Upper lobe of left lung (tissue), 4 donors: ENCODE measurements at regions not wholly inside any gene's neighbourhood (a gene's known extent, or its start where the extent isn't known, plus 50 kb on each side); places are given as distances from the start of the nearest gene placed in this dataset.

Experiments used
- EP300 ChIP-seq, 4 donors: sonication (generic); formaldehyde crosslinking; IDR thresholded peaks; one replicate each; pipeline ENCODE4 v1.5.1; 2017; ENCODE audit warnings: antibody characterized with exemption in 4 of 4, control low read depth in 2 of 4
- POLR2A ChIP-seq, 4 donors: fragments of 450-650 bp; IDR thresholded peaks; one replicate each; pipeline ENCODE4 v1.5.1; 2016 to 2017; ENCODE audit warnings: antibody characterized with exemption in 4 of 4, mild to moderate bottlenecking in 2 of 4
- POLR2AphosphoS5 ChIP-seq, 2 donors: sonication (generic); formaldehyde crosslinking; IDR thresholded peaks; one replicate each; pipeline ENCODE4 v1.5.1; 2017; ENCODE audit warnings: antibody characterized with exemption in 2 of 2
- TF ChIP-seq, protein P1 (sequence below), 6 experiments: fragments of 450-650 bp in 4 of 6; fragments of 200-600 bp in 2 of 6; sonication (generic) in 2 of 6; IDR thresholded peaks; one replicate each; pipeline ENCODE4 v1.5.1; 2016 to 2019; ENCODE audit warnings: antibody characterized with exemption in 6 of 6

- TF ChIP-seq, protein P1, sequence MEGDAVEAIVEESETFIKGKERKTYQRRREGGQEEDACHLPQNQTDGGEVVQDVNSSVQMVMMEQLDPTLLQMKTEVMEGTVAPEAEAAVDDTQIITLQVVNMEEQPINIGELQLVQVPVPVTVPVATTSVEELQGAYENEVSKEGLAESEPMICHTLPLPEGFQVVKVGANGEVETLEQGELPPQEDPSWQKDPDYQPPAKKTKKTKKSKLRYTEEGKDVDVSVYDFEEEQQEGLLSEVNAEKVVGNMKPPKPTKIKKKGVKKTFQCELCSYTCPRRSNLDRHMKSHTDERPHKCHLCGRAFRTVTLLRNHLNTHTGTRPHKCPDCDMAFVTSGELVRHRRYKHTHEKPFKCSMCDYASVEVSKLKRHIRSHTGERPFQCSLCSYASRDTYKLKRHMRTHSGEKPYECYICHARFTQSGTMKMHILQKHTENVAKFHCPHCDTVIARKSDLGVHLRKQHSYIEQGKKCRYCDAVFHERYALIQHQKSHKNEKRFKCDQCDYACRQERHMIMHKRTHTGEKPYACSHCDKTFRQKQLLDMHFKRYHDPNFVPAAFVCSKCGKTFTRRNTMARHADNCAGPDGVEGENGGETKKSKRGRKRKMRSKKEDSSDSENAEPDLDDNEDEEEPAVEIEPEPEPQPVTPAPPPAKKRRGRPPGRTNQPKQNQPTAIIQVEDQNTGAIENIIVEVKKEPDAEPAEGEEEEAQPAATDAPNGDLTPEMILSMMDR (IDR thresholded peaks at IDR 0.05): no peak
- TF ChIP-seq POLR2A (IDR thresholded peaks at IDR 0.05): no peak
- no peak for TF ChIP-seq EP300 (IDR thresholded peaks at IDR 0.05)
- TF ChIP-seq POLR2AphosphoS5 (IDR thresholded peaks at IDR 0.05): no peak
Measured at GRCh38 chr10:113278221-113278620, 274.6 kb upstream of the HABP2 start.
